ENCODE measurements at regions not wholly inside any gene's neighbourhood (a gene's known extent, or its start where the extent isn't known, plus 50 kb on each side); places are given as distances from the start of the nearest gene placed in this dataset.

DNA sequence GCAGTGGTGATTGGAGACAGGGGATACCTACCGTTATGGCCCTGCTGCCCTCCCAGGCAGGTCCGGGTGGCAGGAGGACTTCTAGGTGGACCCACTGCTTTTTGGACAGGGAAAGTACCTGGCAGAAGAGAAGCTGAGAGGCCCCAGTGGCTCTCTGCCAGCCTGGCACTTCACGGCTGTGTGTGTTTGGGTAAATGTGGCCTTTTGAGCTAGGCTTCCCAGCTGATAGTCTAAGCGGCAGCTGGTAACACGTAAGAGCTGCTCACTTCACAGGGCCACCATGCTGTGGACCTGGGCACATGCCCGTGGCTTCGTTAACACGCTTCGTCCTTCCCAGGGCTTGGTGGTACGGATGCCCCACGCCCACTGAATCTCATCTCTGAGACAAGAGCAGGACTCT is 92.0 kb upstream of the CLCN4 start:
- no peak for TF ChIP-seq NR2F1 (conservative IDR thresholded peaks at IDR 0.05)
- TF ChIP-seq, protein P1, sequence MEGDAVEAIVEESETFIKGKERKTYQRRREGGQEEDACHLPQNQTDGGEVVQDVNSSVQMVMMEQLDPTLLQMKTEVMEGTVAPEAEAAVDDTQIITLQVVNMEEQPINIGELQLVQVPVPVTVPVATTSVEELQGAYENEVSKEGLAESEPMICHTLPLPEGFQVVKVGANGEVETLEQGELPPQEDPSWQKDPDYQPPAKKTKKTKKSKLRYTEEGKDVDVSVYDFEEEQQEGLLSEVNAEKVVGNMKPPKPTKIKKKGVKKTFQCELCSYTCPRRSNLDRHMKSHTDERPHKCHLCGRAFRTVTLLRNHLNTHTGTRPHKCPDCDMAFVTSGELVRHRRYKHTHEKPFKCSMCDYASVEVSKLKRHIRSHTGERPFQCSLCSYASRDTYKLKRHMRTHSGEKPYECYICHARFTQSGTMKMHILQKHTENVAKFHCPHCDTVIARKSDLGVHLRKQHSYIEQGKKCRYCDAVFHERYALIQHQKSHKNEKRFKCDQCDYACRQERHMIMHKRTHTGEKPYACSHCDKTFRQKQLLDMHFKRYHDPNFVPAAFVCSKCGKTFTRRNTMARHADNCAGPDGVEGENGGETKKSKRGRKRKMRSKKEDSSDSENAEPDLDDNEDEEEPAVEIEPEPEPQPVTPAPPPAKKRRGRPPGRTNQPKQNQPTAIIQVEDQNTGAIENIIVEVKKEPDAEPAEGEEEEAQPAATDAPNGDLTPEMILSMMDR (IDR thresholded peaks at IDR 0.05 in 2 of 3, conservative IDR thresholded peaks at IDR 0.05 in 1 of 3; ENCODE audit: control insufficient read depth in 2 of 3, extremely low read depth in 1 of 3, insufficient read depth in 1 of 3, low read depth in 3 of 3, low read length in 3 of 3): no peak
- no peak for TF ChIP-seq RAD21 (IDR thresholded peaks at IDR 0.05; ENCODE audit: insufficient read depth, low read depth, low read length)
- no peak for TF ChIP-seq USF1 (IDR thresholded peaks at IDR 0.05; ENCODE audit: borderline replicate concordance, extremely low read length, insufficient read depth, low read depth, low read length)
- TF ChIP-seq, protein P2, sequence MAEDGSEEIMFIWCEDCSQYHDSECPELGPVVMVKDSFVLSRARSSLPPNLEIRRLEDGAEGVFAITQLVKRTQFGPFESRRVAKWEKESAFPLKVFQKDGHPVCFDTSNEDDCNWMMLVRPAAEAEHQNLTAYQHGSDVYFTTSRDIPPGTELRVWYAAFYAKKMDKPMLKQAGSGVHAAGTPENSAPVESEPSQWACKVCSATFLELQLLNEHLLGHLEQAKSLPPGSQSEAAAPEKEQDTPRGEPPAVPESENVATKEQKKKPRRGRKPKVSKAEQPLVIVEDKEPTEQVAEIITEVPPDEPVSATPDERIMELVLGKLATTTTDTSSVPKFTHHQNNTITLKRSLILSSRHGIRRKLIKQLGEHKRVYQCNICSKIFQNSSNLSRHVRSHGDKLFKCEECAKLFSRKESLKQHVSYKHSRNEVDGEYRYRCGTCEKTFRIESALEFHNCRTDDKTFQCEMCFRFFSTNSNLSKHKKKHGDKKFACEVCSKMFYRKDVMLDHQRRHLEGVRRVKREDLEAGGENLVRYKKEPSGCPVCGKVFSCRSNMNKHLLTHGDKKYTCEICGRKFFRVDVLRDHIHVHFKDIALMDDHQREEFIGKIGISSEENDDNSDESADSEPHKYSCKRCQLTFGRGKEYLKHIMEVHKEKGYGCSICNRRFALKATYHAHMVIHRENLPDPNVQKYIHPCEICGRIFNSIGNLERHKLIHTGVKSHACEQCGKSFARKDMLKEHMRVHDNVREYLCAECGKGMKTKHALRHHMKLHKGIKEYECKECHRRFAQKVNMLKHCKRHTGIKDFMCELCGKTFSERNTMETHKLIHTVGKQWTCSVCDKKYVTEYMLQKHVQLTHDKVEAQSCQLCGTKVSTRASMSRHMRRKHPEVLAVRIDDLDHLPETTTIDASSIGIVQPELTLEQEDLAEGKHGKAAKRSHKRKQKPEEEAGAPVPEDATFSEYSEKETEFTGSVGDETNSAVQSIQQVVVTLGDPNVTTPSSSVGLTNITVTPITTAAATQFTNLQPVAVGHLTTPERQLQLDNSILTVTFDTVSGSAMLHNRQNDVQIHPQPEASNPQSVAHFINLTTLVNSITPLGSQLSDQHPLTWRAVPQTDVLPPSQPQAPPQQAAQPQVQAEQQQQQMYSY (CRISPR knock-in tag; IDR thresholded peaks at IDR 0.05): no peak
- no peak for TF ChIP-seq FOXM1 (IDR thresholded peaks at IDR 0.05; ENCODE audit: low read depth, low read length)
- no peak for TF ChIP-seq POLR2A (IDR thresholded peaks at IDR 0.05; ENCODE audit: low read depth, low read length)
- TF ChIP-seq BRCA1 (IDR thresholded peaks at IDR 0.05; ENCODE audit: low read depth, low read length): no peak
- TF ChIP-seq REST (IDR thresholded peaks at IDR 0.05; ENCODE audit: low read depth, low read length): no peak
- no peak for TF ChIP-seq FOXK2 (IDR thresholded peaks at IDR 0.05)
- no peak for TF ChIP-seq NR2C2 (IDR thresholded peaks at IDR 0.05; ENCODE audit: borderline replicate concordance, control insufficient read depth, insufficient read length, low read depth)
- TF ChIP-seq, protein P3, sequence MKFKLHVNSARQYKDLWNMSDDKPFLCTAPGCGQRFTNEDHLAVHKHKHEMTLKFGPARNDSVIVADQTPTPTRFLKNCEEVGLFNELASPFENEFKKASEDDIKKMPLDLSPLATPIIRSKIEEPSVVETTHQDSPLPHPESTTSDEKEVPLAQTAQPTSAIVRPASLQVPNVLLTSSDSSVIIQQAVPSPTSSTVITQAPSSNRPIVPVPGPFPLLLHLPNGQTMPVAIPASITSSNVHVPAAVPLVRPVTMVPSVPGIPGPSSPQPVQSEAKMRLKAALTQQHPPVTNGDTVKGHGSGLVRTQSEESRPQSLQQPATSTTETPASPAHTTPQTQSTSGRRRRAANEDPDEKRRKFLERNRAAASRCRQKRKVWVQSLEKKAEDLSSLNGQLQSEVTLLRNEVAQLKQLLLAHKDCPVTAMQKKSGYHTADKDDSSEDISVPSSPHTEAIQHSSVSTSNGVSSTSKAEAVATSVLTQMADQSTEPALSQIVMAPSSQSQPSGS (IDR thresholded peaks at IDR 0.05; ENCODE audit: low read length): no peak
- TF ChIP-seq, protein P4, sequence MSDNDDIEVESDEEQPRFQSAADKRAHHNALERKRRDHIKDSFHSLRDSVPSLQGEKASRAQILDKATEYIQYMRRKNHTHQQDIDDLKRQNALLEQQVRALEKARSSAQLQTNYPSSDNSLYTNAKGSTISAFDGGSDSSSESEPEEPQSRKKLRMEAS (IDR thresholded peaks at IDR 0.05; ENCODE audit: low read depth, low read length): no peak
- TF ChIP-seq SP1 (IDR thresholded peaks at IDR 0.05; ENCODE audit: low read depth, low read length): no peak

Measured in GM12878 (cell line).